ENCODE measurements at regions not wholly inside any gene's neighbourhood (a gene's known extent, or its start where the extent isn't known, plus 50 kb on each side); places are given as distances from the start of the nearest gene placed in this dataset.

DNA sequence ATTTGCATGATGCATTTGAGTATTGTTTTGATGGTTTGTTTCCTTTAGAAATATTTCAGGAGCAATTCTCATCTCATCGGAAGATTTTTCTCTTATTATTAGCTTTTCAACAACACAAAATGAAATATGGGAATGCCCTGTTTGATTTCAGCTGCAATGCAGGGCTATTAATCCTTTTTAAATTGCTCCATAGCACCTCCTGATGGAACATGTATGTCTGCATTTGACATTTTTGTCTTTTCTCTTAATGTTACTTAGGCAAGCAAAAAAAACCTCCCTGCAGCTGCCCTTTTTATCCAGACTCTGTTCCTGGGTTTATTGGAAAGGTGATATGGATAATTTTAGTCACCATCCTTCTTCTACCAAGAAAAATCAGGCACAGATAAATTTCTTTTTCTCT lies 895.8 kb downstream of the RPS29 start:
- TF ChIP-seq CSDC2 (CRISPR knock-in tag; IDR thresholded peaks at IDR 0.05) = no peak
- TF ChIP-seq ZNF70 (CRISPR knock-in tag; IDR thresholded peaks at IDR 0.05) = peak; percentile 68; the same call in 1 of the 2 replicates
- no peak for ATAC-seq

DNA sequence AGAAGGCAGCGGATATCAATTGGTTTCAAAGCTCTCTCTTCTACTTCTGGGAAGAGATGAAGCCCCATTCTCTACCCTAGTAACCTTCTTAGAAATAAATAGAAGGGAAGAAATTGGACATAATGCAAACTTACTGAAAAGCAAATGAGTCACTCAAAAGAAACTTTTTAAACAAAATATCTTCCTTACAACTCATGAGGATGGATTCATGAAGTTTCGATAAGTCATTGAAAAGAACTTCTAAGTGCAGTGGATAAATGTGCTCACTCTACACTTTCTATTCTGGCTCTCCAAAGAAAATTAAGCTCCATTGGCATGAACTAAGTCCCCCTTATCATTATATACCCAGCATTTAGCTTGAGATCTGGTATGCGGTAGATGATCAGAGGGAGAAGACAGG lies 899.5 kb downstream of the RPS29 start:
- TF ChIP-seq ZNF8 (CRISPR knock-in tag; IDR thresholded peaks at IDR 0.05) (no peak), TCF4 (CRISPR knock-in tag; IDR thresholded peaks at IDR 0.05; ENCODE audit: borderline replicate concordance) (no peak), CSDC2 (CRISPR knock-in tag; IDR thresholded peaks at IDR 0.05) (no peak), SNAI2 (CRISPR knock-in tag; IDR thresholded peaks at IDR 0.05) (no peak), ZFP3 (CRISPR knock-in tag; IDR thresholded peaks at IDR 0.05) (no peak), ARNTL (CRISPR knock-in tag; IDR thresholded peaks at IDR 0.05; ENCODE audit: borderline replicate concordance, low read depth) (no peak), GLIS3 (CRISPR knock-in tag; IDR thresholded peaks at IDR 0.05) (no peak), ISL1 (CRISPR knock-in tag; IDR thresholded peaks at IDR 0.05) (no peak), ZC3H10 (CRISPR knock-in tag; IDR thresholded peaks at IDR 0.05) (no peak), ESRRG (CRISPR knock-in tag; IDR thresholded peaks at IDR 0.05) (no peak), ZNF70 (CRISPR knock-in tag; IDR thresholded peaks at IDR 0.05) (no peak)
- TF ChIP-seq, protein P1, sequence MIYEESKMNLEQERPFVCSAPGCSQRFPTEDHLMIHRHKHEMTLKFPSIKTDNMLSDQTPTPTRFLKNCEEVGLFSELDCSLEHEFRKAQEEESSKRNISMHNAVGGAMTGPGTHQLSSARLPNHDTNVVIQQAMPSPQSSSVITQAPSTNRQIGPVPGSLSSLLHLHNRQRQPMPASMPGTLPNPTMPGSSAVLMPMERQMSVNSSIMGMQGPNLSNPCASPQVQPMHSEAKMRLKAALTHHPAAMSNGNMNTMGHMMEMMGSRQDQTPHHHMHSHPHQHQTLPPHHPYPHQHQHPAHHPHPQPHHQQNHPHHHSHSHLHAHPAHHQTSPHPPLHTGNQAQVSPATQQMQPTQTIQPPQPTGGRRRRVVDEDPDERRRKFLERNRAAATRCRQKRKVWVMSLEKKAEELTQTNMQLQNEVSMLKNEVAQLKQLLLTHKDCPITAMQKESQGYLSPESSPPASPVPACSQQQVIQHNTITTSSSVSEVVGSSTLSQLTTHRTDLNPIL (CRISPR knock-in tag; IDR thresholded peaks at IDR 0.05; ENCODE audit: low read depth) = no peak
- TF ChIP-seq, protein P2, sequence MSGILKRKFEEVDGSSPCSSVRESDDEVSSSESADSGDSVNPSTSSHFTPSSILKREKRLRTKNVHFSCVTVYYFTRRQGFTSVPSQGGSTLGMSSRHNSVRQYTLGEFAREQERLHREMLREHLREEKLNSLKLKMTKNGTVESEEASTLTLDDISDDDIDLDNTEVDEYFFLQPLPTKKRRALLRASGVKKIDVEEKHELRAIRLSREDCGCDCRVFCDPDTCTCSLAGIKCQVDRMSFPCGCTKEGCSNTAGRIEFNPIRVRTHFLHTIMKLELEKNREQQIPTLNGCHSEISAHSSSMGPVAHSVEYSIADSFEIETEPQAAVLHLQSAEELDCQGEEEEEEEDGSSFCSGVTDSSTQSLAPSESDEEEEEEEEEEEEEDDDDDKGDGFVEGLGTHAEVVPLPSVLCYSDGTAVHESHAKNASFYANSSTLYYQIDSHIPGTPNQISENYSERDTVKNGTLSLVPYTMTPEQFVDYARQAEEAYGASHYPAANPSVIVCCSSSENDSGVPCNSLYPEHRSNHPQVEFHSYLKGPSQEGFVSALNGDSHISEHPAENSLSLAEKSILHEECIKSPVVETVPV (CRISPR knock-in tag; IDR thresholded peaks at IDR 0.05) = no peak
- TF ChIP-seq, protein P3, sequence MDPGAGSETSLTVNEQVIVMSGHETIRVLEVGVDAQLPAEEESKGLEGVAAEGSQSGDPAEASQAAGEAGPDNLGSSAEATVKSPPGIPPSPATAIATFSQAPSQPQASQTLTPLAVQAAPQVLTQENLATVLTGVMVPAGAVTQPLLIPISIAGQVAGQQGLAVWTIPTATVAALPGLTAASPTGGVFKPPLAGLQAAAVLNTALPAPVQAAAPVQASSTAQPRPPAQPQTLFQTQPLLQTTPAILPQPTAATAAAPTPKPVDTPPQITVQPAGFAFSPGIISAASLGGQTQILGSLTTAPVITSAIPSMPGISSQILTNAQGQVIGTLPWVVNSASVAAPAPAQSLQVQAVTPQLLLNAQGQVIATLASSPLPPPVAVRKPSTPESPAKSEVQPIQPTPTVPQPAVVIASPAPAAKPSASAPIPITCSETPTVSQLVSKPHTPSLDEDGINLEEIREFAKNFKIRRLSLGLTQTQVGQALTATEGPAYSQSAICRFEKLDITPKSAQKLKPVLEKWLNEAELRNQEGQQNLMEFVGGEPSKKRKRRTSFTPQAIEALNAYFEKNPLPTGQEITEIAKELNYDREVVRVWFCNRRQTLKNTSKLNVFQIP (CRISPR knock-in tag; IDR thresholded peaks at IDR 0.05; ENCODE audit: borderline replicate concordance, low read depth) = no peak
- ATAC-seq = no peak

DNA sequence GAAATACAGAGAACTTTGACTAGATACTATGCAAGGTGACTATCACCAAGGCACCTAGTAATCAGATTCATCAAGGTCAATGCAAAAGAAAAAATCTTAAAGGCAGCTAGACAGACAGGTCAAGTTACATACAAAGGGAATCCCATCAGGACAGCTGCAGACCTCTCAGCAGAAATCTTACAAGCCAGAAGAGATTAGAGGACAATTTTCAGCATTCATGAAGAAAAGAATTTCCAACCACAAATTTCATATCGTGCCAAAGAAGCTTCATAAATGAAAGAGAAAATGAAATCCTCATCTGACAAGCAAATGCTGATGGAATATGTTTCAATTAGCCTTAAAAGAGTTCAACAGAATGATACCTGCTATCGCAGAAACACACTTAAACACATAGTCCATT lies 913.7 kb downstream of the RPS29 start:
- TF ChIP-seq ZFP3 (CRISPR knock-in tag; IDR thresholded peaks at IDR 0.05) (no peak), SNAI2 (CRISPR knock-in tag; IDR thresholded peaks at IDR 0.05) (no peak), ZNF8 (CRISPR knock-in tag; IDR thresholded peaks at IDR 0.05) (no peak), GLIS3 (CRISPR knock-in tag; IDR thresholded peaks at IDR 0.05) (no peak)
- ATAC-seq = no peak

DNA sequence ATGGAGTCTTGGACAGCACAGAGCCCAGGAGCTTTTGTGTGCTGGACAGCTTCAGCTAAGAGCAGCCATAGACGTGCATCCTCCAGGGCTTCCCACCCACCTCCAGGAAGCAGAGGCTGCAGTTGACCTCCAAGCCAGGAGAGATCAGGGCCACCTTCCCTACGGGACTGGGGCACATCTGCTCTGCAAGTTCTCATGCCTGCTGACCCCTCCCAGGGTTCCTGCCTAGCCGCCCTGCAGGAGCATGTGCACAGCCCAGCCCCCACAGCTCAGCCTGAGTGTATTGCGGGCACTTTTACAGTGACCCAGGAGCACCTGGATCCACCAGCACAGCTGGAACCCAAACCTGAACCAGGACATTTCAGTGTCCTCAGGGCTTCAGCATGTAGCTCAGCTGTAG lies 915.2 kb downstream of the RPS29 start:
- no peak for ATAC-seq
- TF ChIP-seq ISL1 (CRISPR knock-in tag; IDR thresholded peaks at IDR 0.05) = no peak
- TF ChIP-seq TCF4 (CRISPR knock-in tag; IDR thresholded peaks at IDR 0.05; ENCODE audit: borderline replicate concordance) = no peak
- no peak for TF ChIP-seq ZNF70 (CRISPR knock-in tag; IDR thresholded peaks at IDR 0.05)
- no peak for TF ChIP-seq ZFP3 (CRISPR knock-in tag; IDR thresholded peaks at IDR 0.05)
- TF ChIP-seq, protein P3 (CRISPR knock-in tag; IDR thresholded peaks at IDR 0.05; ENCODE audit: borderline replicate concordance, low read depth) = no peak
- TF ChIP-seq, protein P1 (CRISPR knock-in tag; IDR thresholded peaks at IDR 0.05; ENCODE audit: low read depth) = no peak
- TF ChIP-seq TOX (CRISPR knock-in tag; IDR thresholded peaks at IDR 0.05; ENCODE audit: borderline replicate concordance) = no peak
- TF ChIP-seq ARNTL (CRISPR knock-in tag; IDR thresholded peaks at IDR 0.05; ENCODE audit: borderline replicate concordance, low read depth) = no peak
- TF ChIP-seq ZNF565 (CRISPR knock-in tag; conservative IDR thresholded peaks at IDR 0.05; ENCODE audit: low read depth) = no peak
- no peak for TF ChIP-seq ZC3H10 (CRISPR knock-in tag; IDR thresholded peaks at IDR 0.05)
- no peak for TF ChIP-seq ZFP30 (CRISPR knock-in tag; IDR thresholded peaks at IDR 0.05)
- TF ChIP-seq OSR1 (CRISPR knock-in tag; IDR thresholded peaks at IDR 0.05) = no peak
- no peak for TF ChIP-seq RARB (CRISPR knock-in tag; IDR thresholded peaks at IDR 0.05)
- TF ChIP-seq ZNF8 (CRISPR knock-in tag; IDR thresholded peaks at IDR 0.05) = no peak
- TF ChIP-seq, protein P2 (CRISPR knock-in tag; IDR thresholded peaks at IDR 0.05) = no peak
- no peak for TF ChIP-seq ESRRG (CRISPR knock-in tag; IDR thresholded peaks at IDR 0.05)
- TF ChIP-seq GLIS3 (CRISPR knock-in tag; IDR thresholded peaks at IDR 0.05) = no peak
- TF ChIP-seq, protein P4, sequence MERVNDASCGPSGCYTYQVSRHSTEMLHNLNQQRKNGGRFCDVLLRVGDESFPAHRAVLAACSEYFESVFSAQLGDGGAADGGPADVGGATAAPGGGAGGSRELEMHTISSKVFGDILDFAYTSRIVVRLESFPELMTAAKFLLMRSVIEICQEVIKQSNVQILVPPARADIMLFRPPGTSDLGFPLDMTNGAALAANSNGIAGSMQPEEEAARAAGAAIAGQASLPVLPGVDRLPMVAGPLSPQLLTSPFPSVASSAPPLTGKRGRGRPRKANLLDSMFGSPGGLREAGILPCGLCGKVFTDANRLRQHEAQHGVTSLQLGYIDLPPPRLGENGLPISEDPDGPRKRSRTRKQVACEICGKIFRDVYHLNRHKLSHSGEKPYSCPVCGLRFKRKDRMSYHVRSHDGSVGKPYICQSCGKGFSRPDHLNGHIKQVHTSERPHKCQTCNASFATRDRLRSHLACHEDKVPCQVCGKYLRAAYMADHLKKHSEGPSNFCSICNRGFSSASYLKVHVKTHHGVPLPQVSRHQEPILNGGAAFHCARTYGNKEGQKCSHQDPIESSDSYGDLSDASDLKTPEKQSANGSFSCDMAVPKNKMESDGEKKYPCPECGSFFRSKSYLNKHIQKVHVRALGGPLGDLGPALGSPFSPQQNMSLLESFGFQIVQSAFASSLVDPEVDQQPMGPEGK (CRISPR knock-in tag; IDR thresholded peaks at IDR 0.05; ENCODE audit: borderline replicate concordance) = no peak
- TF ChIP-seq, protein P5, sequence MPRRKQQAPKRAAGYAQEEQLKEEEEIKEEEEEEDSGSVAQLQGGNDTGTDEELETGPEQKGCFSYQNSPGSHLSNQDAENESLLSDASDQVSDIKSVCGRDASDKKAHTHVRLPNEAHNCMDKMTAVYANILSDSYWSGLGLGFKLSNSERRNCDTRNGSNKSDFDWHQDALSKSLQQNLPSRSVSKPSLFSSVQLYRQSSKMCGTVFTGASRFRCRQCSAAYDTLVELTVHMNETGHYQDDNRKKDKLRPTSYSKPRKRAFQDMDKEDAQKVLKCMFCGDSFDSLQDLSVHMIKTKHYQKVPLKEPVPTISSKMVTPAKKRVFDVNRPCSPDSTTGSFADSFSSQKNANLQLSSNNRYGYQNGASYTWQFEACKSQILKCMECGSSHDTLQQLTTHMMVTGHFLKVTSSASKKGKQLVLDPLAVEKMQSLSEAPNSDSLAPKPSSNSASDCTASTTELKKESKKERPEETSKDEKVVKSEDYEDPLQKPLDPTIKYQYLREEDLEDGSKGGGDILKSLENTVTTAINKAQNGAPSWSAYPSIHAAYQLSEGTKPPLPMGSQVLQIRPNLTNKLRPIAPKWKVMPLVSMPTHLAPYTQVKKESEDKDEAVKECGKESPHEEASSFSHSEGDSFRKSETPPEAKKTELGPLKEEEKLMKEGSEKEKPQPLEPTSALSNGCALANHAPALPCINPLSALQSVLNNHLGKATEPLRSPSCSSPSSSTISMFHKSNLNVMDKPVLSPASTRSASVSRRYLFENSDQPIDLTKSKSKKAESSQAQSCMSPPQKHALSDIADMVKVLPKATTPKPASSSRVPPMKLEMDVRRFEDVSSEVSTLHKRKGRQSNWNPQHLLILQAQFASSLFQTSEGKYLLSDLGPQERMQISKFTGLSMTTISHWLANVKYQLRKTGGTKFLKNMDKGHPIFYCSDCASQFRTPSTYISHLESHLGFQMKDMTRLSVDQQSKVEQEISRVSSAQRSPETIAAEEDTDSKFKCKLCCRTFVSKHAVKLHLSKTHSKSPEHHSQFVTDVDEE (CRISPR knock-in tag; IDR thresholded peaks at IDR 0.05) = no peak

Measured in SK-N-SH treated with all-trans-retinoic acid at 6 μM for 48 hours (cell line).